ENCODE measurements at regions not wholly inside any gene's neighbourhood (a gene's known extent, or its start where the extent isn't known, plus 50 kb on each side); places are given as distances from the start of the nearest gene placed in this dataset.
"Not testable (repeated sequence)": the region's sequence is repeated elsewhere in the genome, so short reads cannot be mapped to it uniquely, and the experiment has no call there.

GRCh38 chr2:39570614-39571013 lies 95.1 kb upstream of the TMEM178A start:
- Histone ChIP-seq H3K4me3 (ENCODE audit: low read length) (no peak overlapping the region), H3K4me1 (ENCODE audit: control insufficient read depth, insufficient read depth, low read length) (0 out of 2 replicates have a peak, but pooled peaks cover 2% of the 10 kb centered on the region), H3K36me3 (ENCODE audit: control insufficient read depth, insufficient read depth, low read length) (no peaks in the 10 kb centered on the region), H3K9me3 (ENCODE audit: control insufficient read depth, insufficient read depth, low read length) (no peaks in the 10 kb centered on the region), H3K27ac (ENCODE audit: low read length) (no peak overlapping the region), H3K27me3 (ENCODE audit: control insufficient read depth, insufficient read depth, low read length) (no peaks in the 10 kb centered on the region)
- no peak for DNase-seq (ENCODE audit: low read depth, low spot score)
- no CpG with 5 or more reads among the region's 3 CpGs for WGBS (ENCODE audit: insufficient coverage, insufficient read length)

- 0 out of 2 replicates have a peak, but pooled peaks cover 2% of the 10 kb centered on the region for H3K4me1 ChIP-seq (ENCODE audit: control insufficient read depth, insufficient read depth, low read length)
- WGBS (ENCODE audit: insufficient coverage, insufficient read length) = no CpG with 5 or more reads among the region's 6 CpGs
- H3K27ac ChIP-seq (ENCODE audit: low read length) = no peak overlapping the region
- H3K27me3 ChIP-seq (ENCODE audit: control insufficient read depth, insufficient read depth, low read length) = no peaks in the 10 kb centered on the region
- H3K4me3 ChIP-seq (ENCODE audit: low read length) = no peak overlapping the region
- no peaks in the 10 kb centered on the region for H3K36me3 ChIP-seq (ENCODE audit: control insufficient read depth, insufficient read depth, low read length)
- no peaks in the 10 kb centered on the region for H3K9me3 ChIP-seq (ENCODE audit: control insufficient read depth, insufficient read depth, low read length)
- DNase-seq (ENCODE audit: low read depth, low spot score) = no peak
These were observed 94.5 kb upstream of the TMEM178A start for GRCh38 chr2:39571111-39571731.

- no CpG with 5 or more reads among the region's 1 CpG for WGBS (ENCODE audit: insufficient coverage, insufficient read length)
- no peaks in the 10 kb centered on the region for H3K9me3 ChIP-seq (ENCODE audit: control insufficient read depth, insufficient read depth, low read length)
- H3K4me1 ChIP-seq (ENCODE audit: control insufficient read depth, insufficient read depth, low read length) = 0 out of 2 replicates have a peak, but pooled peaks cover 2% of the 10 kb centered on the region
- DNase-seq (ENCODE audit: low read depth, low spot score) = no peak
- H3K4me3 ChIP-seq (ENCODE audit: low read length) = no peak overlapping the region
- no peak overlapping the region for H3K27ac ChIP-seq (ENCODE audit: low read length)
- no peaks in the 10 kb centered on the region for H3K27me3 ChIP-seq (ENCODE audit: control insufficient read depth, insufficient read depth, low read length)
- no peaks in the 10 kb centered on the region for H3K36me3 ChIP-seq (ENCODE audit: control insufficient read depth, insufficient read depth, low read length)
These were observed 92.4 kb upstream of the TMEM178A start for GRCh38 chr2:39573276-39573675.

GRCh38 chr2:39581866-39582265 lies 83.9 kb upstream of the TMEM178A start:
- no peak for DNase-seq (ENCODE audit: low read depth, low spot score)
- Histone ChIP-seq H3K4me1 (ENCODE audit: control insufficient read depth, insufficient read depth, low read length) (no peaks in the 10 kb centered on the region), H3K27ac (ENCODE audit: low read length) (no peak overlapping the region), H3K36me3 (ENCODE audit: control insufficient read depth, insufficient read depth, low read length) (no peaks in the 10 kb centered on the region), H3K9me3 (ENCODE audit: control insufficient read depth, insufficient read depth, low read length) (no peaks in the 10 kb centered on the region; the same call in 1 of the 2 replicates), H3K4me3 (ENCODE audit: low read length) (no peak overlapping the region), H3K27me3 (ENCODE audit: control insufficient read depth, insufficient read depth, low read length) (no peaks in the 10 kb centered on the region)
- WGBS (ENCODE audit: insufficient coverage, insufficient read length) = no CpG with 5 or more reads among the region's 1 CpG

GRCh38 chr2:39583213-39583612 lies 82.5 kb upstream of the TMEM178A start:
- H3K36me3 ChIP-seq (ENCODE audit: control insufficient read depth, insufficient read depth, low read length) = no peaks in the 10 kb centered on the region
- H3K9me3 ChIP-seq (ENCODE audit: control insufficient read depth, insufficient read depth, low read length) = no peaks in the 10 kb centered on the region; the same call in 1 of the 2 replicates
- H3K4me3 ChIP-seq (ENCODE audit: low read length) = no peak overlapping the region
- DNase-seq (ENCODE audit: low read depth, low spot score) = no peak
- no peak overlapping the region for H3K27ac ChIP-seq (ENCODE audit: low read length)
- H3K27me3 ChIP-seq (ENCODE audit: control insufficient read depth, insufficient read depth, low read length) = no peaks in the 10 kb centered on the region
- no peaks in the 10 kb centered on the region for H3K4me1 ChIP-seq (ENCODE audit: control insufficient read depth, insufficient read depth, low read length)
- WGBS (ENCODE audit: insufficient coverage, insufficient read length) = no CpG with 5 or more reads among the region's 2 CpGs

GRCh38 chr2:39583781-39584180 lies 81.9 kb upstream of the TMEM178A start:
- Histone ChIP-seq H3K36me3 (ENCODE audit: control insufficient read depth, insufficient read depth, low read length) (no peaks in the 10 kb centered on the region), H3K9me3 (ENCODE audit: control insufficient read depth, insufficient read depth, low read length) (no peaks in the 10 kb centered on the region; the same call in 1 of the 2 replicates), H3K27ac (ENCODE audit: low read length) (no peak overlapping the region), H3K4me1 (ENCODE audit: control insufficient read depth, insufficient read depth, low read length) (no peaks in the 10 kb centered on the region), H3K4me3 (ENCODE audit: low read length) (no peak overlapping the region), H3K27me3 (ENCODE audit: control insufficient read depth, insufficient read depth, low read length) (no peaks in the 10 kb centered on the region)
- no peak for DNase-seq (ENCODE audit: low read depth, low spot score)
- no CpG with 5 or more reads among the region's 6 CpGs for WGBS (ENCODE audit: insufficient coverage, insufficient read length)

GRCh38 chr2:39584283-39584965 lies 81.3 kb upstream of the TMEM178A start:
- WGBS (ENCODE audit: insufficient coverage, insufficient read length) = no CpG with 5 or more reads among the region's 5 CpGs
- H3K9me3 ChIP-seq (ENCODE audit: control insufficient read depth, insufficient read depth, low read length) = no peaks in the 10 kb centered on the region; the same call in 1 of the 2 replicates
- no peaks in the 10 kb centered on the region for H3K36me3 ChIP-seq (ENCODE audit: control insufficient read depth, insufficient read depth, low read length)
- no peaks in the 10 kb centered on the region for H3K4me1 ChIP-seq (ENCODE audit: control insufficient read depth, insufficient read depth, low read length)
- H3K27ac ChIP-seq (ENCODE audit: low read length) = no peak overlapping the region
- no peak overlapping the region for H3K4me3 ChIP-seq (ENCODE audit: low read length)
- H3K27me3 ChIP-seq (ENCODE audit: control insufficient read depth, insufficient read depth, low read length) = no peaks in the 10 kb centered on the region
- DNase-seq (ENCODE audit: low read depth, low spot score) = no peak

GRCh38 chr2:39585531-39585930 lies 80.2 kb upstream of the TMEM178A start:
- H3K4me3 ChIP-seq (ENCODE audit: low read length); H3K4me1 ChIP-seq (ENCODE audit: control insufficient read depth, insufficient read depth, low read length); H3K27me3 ChIP-seq (ENCODE audit: control insufficient read depth, insufficient read depth, low read length); H3K36me3 ChIP-seq (ENCODE audit: control insufficient read depth, insufficient read depth, low read length); DNase-seq (ENCODE audit: low read depth, low spot score); H3K9me3 ChIP-seq (ENCODE audit: control insufficient read depth, insufficient read depth, low read length); H3K27ac ChIP-seq (ENCODE audit: low read length): not testable (repeated sequence)
- WGBS (ENCODE audit: insufficient coverage, insufficient read length) = no CpG with 5 or more reads among the region's 20 CpGs

- H3K4me3 ChIP-seq (ENCODE audit: low read length) = no peak overlapping the region
- no CpG with 5 or more reads among the region's 3 CpGs for WGBS (ENCODE audit: insufficient coverage, insufficient read length)
These were observed 78.5 kb upstream of the TMEM178A start for GRCh38 chr2:39587168-39587567.

GRCh38 chr2:39587641-39588040 lies 78.1 kb upstream of the TMEM178A start:
- no peak for DNase-seq (ENCODE audit: low read depth, low spot score)
- Histone ChIP-seq H3K36me3 (ENCODE audit: control insufficient read depth, insufficient read depth, low read length) (no peaks in the 10 kb centered on the region), H3K27ac (ENCODE audit: low read length) (no peak overlapping the region), H3K9me3 (ENCODE audit: control insufficient read depth, insufficient read depth, low read length) (no peaks in the 10 kb centered on the region), H3K4me1 (ENCODE audit: control insufficient read depth, insufficient read depth, low read length) (no peaks in the 10 kb centered on the region), H3K27me3 (ENCODE audit: control insufficient read depth, insufficient read depth, low read length) (no peaks in the 10 kb centered on the region), H3K4me3 (ENCODE audit: low read length) (no peak overlapping the region)
- no CpG with 5 or more reads among the region's 1 CpG for WGBS (ENCODE audit: insufficient coverage, insufficient read length)

More at GRCh38 chr2:39587168-39587567, 78.5 kb upstream of the TMEM178A start:
- H3K36me3 ChIP-seq (ENCODE audit: control insufficient read depth, insufficient read depth, low read length) = no peaks in the 10 kb centered on the region
- no peaks in the 10 kb centered on the region for H3K27me3 ChIP-seq (ENCODE audit: control insufficient read depth, insufficient read depth, low read length)
- no peak overlapping the region for H3K27ac ChIP-seq (ENCODE audit: low read length)
- H3K9me3 ChIP-seq (ENCODE audit: control insufficient read depth, insufficient read depth, low read length) = no peaks in the 10 kb centered on the region
- H3K4me1 ChIP-seq (ENCODE audit: control insufficient read depth, insufficient read depth, low read length) = no peaks in the 10 kb centered on the region
- DNase-seq (ENCODE audit: low read depth, low spot score) = no peak
